Iris pigment epithelial cell (primary cell): ENCODE measurements at regions not wholly inside any gene's neighbourhood (a gene's known extent, or its start where the extent isn't known, plus 50 kb on each side); places are given as distances from the start of the nearest gene placed in this dataset.
A peak's percentile ranks its signal among the peaks of the same experiment; 100 is the strongest.
"Not testable (repeated sequence)": the region's sequence is repeated elsewhere in the genome, so short reads cannot be mapped to it uniquely, and the experiment has no call there.

Source experiments
- DNase-seq: peaks from one replicate; pipeline ENCODE4 v3.0.0-alpha.2; 2011; ENCODE audit warnings: low read depth

- DNase-seq: no peak
Observed at GRCh38 chr1:79530055-79530454, 523.5 kb upstream of the ADGRL4 start.

- DNase-seq: no peak
Observed at GRCh38 chr1:79524126-79524525, 517.6 kb upstream of the ADGRL4 start.

- DNase-seq: no peak
Observed at GRCh38 chr1:79519084-79519760, 512.7 kb upstream of the ADGRL4 start.

GRCh38 chr1:79517470-79518224 lies 511.1 kb upstream of the ADGRL4 start:
- DNase-seq: no peak

- DNase-seq: no peak
Observed at GRCh38 chr1:79507770-79508169, 501.2 kb upstream of the ADGRL4 start.

- DNase-seq: peak; percentile 50
Observed at GRCh38 chr1:79501153-79501552, 494.6 kb upstream of the ADGRL4 start.

- no peak for DNase-seq
Observed at GRCh38 chr1:79499541-79499940, 493.0 kb upstream of the ADGRL4 start.

- DNase-seq: peak; percentile 28
Observed at GRCh38 chr1:79497193-79497773, 490.8 kb upstream of the ADGRL4 start.

- DNase-seq: no peak
Observed at GRCh38 chr1:79496129-79496528, 489.6 kb upstream of the ADGRL4 start.

GRCh38 chr1:79493702-79494101 lies 487.2 kb upstream of the ADGRL4 start:
- not testable (repeated sequence) for DNase-seq

GRCh38 chr1:79488572-79489121 lies 482.1 kb upstream of the ADGRL4 start:
- not testable (repeated sequence) for DNase-seq

- no peak for DNase-seq
Observed at GRCh38 chr1:79478728-79479373, 472.3 kb upstream of the ADGRL4 start.

GRCh38 chr1:79478160-79478559 lies 471.6 kb upstream of the ADGRL4 start:
- no peak for DNase-seq

- no peak for DNase-seq
Observed at GRCh38 chr1:79472067-79472656, 465.6 kb upstream of the ADGRL4 start.

GRCh38 chr1:79469139-79469538 lies 462.6 kb upstream of the ADGRL4 start:
- DNase-seq: no peak

GRCh38 chr1:79460773-79461436 lies 454.4 kb upstream of the ADGRL4 start:
- DNase-seq: no peak

GRCh38 chr1:79457562-79458224 lies 451.2 kb upstream of the ADGRL4 start:
- DNase-seq: no peak

GRCh38 chr1:79448426-79448825 lies 441.9 kb upstream of the ADGRL4 start:
- no peak for DNase-seq

- no peak for DNase-seq
Observed at GRCh38 chr1:79441238-79441637, 434.7 kb upstream of the ADGRL4 start.

- DNase-seq: no peak
Observed at GRCh38 chr1:79437540-79437939, 431.0 kb upstream of the ADGRL4 start.

- DNase-seq: no peak
Observed at GRCh38 chr1:79431340-79431739, 424.8 kb upstream of the ADGRL4 start.
